Suprapubic skin (tissue), 4 donors: ENCODE measurements at regions not wholly inside any gene's neighbourhood (a gene's known extent, or its start where the extent isn't known, plus 50 kb on each side); places are given as distances from the start of the nearest gene placed in this dataset.

Experiments used
- EP300 ChIP-seq: sonication (generic); formaldehyde crosslinking; IDR thresholded peaks from one replicate; pipeline ENCODE4 v1.6.1; 2017; ENCODE audit warnings: antibody characterized with exemption
- POLR2A ChIP-seq, 2 donors: fragments of 450-650 bp; IDR thresholded peaks; one replicate each; pipeline ENCODE4 v1.6.1; 2017; ENCODE audit warnings: antibody characterized with exemption in 2 of 2, mild to moderate bottlenecking in 2 of 2, moderate library complexity in 2 of 2
- POLR2AphosphoS5 ChIP-seq, 3 donors: sonication (generic); formaldehyde crosslinking; IDR thresholded peaks; one replicate each; pipeline ENCODE4 v1.6.1; 2017; ENCODE audit warnings: antibody characterized with exemption in 3 of 3
- TF ChIP-seq, protein P1 (sequence below), 2 donors: fragments of 200-600 bp in 1 of 2; fragments of 450-650 bp in 1 of 2; sonication (generic) in 1 of 2; IDR thresholded peaks; one replicate each; pipeline ENCODE4 v1.5.1; 2016 to 2019; ENCODE audit warnings: antibody characterized with exemption in 2 of 2, mild to moderate bottlenecking in 1 of 2, moderate library complexity in 1 of 2

DNA sequence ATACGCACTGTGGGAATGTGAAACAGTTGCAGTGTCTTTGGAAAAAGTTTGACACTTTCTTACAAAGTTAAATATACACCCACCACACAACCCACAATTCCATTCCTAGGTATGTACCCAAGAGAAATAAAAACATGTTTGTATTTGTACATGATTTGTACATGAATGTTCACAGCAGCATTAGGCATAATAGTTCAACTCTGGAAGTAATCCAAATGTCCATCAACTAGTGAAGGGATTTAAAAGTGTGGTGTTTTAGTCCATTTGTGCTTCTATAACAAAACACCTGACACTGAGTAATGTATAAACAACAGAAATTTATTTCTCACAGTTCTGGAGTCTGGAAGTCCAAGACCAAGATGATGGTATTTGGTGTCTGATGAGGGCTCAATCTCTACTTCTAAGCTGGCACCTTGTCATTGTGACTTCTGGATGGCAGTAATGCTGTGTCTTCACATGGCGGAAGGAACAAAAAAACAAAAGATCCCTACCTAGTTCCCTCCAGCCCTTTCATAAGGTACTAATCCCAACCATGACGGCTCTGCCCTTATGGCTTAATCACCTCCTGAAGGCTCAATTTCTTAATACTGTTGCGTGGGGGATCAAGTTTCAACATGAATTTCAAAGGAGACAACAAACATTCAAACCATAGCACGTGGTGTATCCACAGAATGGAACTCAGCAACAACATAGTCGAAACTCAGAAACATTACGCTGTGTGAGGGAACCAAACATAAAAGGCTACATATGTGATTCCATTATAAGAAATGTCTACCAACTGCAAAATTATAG is 120.5 kb downstream of the AQP9 start:
- TF ChIP-seq POLR2A (IDR thresholded peaks at IDR 0.05) (no peak), POLR2AphosphoS5 (IDR thresholded peaks at IDR 0.05) (peak in 1 of 3 donors; percentile 40), EP300 (no peak)
- TF ChIP-seq, protein P1, sequence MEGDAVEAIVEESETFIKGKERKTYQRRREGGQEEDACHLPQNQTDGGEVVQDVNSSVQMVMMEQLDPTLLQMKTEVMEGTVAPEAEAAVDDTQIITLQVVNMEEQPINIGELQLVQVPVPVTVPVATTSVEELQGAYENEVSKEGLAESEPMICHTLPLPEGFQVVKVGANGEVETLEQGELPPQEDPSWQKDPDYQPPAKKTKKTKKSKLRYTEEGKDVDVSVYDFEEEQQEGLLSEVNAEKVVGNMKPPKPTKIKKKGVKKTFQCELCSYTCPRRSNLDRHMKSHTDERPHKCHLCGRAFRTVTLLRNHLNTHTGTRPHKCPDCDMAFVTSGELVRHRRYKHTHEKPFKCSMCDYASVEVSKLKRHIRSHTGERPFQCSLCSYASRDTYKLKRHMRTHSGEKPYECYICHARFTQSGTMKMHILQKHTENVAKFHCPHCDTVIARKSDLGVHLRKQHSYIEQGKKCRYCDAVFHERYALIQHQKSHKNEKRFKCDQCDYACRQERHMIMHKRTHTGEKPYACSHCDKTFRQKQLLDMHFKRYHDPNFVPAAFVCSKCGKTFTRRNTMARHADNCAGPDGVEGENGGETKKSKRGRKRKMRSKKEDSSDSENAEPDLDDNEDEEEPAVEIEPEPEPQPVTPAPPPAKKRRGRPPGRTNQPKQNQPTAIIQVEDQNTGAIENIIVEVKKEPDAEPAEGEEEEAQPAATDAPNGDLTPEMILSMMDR (IDR thresholded peaks at IDR 0.05), result no peak
